ENCODE measurements at regions not wholly inside any gene's neighbourhood (a gene's known extent, or its start where the extent isn't known, plus 50 kb on each side); places are given as distances from the start of the nearest gene placed in this dataset.

GRCh38 chr4:19689511-19689910 lies 562.2 kb upstream of the SLIT2 start:
- H3K9me3 ChIP-seq (replicated peaks; ENCODE audit: control insufficient read depth, insufficient read depth, low read length) = no peaks in the 10 kb centered on the region
- no peak overlapping the region for H2AFZ ChIP-seq (ENCODE audit: low read depth, low read length)
- no peak for TF ChIP-seq GATA2 (IDR thresholded peaks at IDR 0.05; ENCODE audit: insufficient read depth, insufficient read length, low read depth, low read length)
- no peak overlapping the region for H3K27ac ChIP-seq (ENCODE audit: insufficient read depth, low read depth, low read length)
- H3K4me2 ChIP-seq (ENCODE audit: insufficient read depth, low read length) = no peak overlapping the region
- no peaks in the 10 kb centered on the region for H4K20me1 ChIP-seq (replicated peaks; ENCODE audit: control insufficient read depth, extremely low read depth, insufficient read depth, low read length)
- no peaks in the 10 kb centered on the region for H3K4me1 ChIP-seq (ENCODE audit: control insufficient read depth, extremely low read depth, insufficient read depth, low read length)
- FAIRE-seq = no peak
- H3K4me3 ChIP-seq (replicated peaks in 1 of 3; ENCODE audit: insufficient read depth in 1 of 3, low read depth in 1 of 3, low read length in 3 of 3) = no peak overlapping the region
- peak; percentile 33 for DNase-seq (ENCODE audit: low read depth, low spot score)
- H3K79me2 ChIP-seq (ENCODE audit: control insufficient read depth, insufficient read depth, low read length) = no peaks in the 10 kb centered on the region
- H3K36me3 ChIP-seq (ENCODE audit: control insufficient read depth in 2 of 2, extremely low read depth in 1 of 2, insufficient read depth in 2 of 2, low read length in 2 of 2) = no peaks in the 10 kb centered on the region
- ChIA-PET POLR2A (no interaction called here), CTCF (interaction anchor here (1.2 kb wide), 1 partner anchor 559 kb away, joined by 4 read pairs; no protein-coding TSS in a partner anchor)
- no peak overlapping the region for H3K9ac ChIP-seq (replicated peaks; ENCODE audit: extremely low read depth, insufficient read depth, low read length)
- no peaks in the 10 kb centered on the region for H3K9me1 ChIP-seq (replicated peaks; ENCODE audit: control insufficient read depth, extremely low read depth, insufficient read depth, low read length)
- dilution Hi-C loops (cut with MboI; ENCODE audit: extremely low pct_ligation_motif_present, low sequenced_read_pairs) (no loop called here), intact Hi-C loops (cut with micrococcal nuclease) (no loop called here)
- BruUV-seq (replicated peaks) = no TSS peak
- no peaks in the 10 kb centered on the region for H3K27me3 ChIP-seq (ENCODE audit: control insufficient read depth in 2 of 2, insufficient read depth in 2 of 2, low read length in 2 of 2)

- Histone ChIP-seq H2AFZ (ENCODE audit: low read depth, low read length) (no peak overlapping the region), H3K9me3 (replicated peaks; ENCODE audit: control insufficient read depth, insufficient read depth, low read length) (no peaks in the 10 kb centered on the region), H3K4me2 (ENCODE audit: insufficient read depth, low read length) (no peak overlapping the region), H3K79me2 (ENCODE audit: control insufficient read depth, insufficient read depth, low read length) (no peaks in the 10 kb centered on the region), H3K9ac (replicated peaks; ENCODE audit: extremely low read depth, insufficient read depth, low read length) (no peak overlapping the region), H3K9me1 (replicated peaks; ENCODE audit: control insufficient read depth, extremely low read depth, insufficient read depth, low read length) (no peaks in the 10 kb centered on the region), H3K4me1 (ENCODE audit: control insufficient read depth, extremely low read depth, insufficient read depth, low read length) (no peaks in the 10 kb centered on the region), H3K27me3 (ENCODE audit: control insufficient read depth in 2 of 2, insufficient read depth in 2 of 2, low read length in 2 of 2) (no peaks in the 10 kb centered on the region), H4K20me1 (replicated peaks; ENCODE audit: control insufficient read depth, extremely low read depth, insufficient read depth, low read length) (no peaks in the 10 kb centered on the region), H3K27ac (ENCODE audit: insufficient read depth, low read depth, low read length) (no peak overlapping the region), H3K4me3 (replicated peaks in 1 of 3; ENCODE audit: insufficient read depth in 1 of 3, low read depth in 1 of 3, low read length in 3 of 3) (no peak overlapping the region), H3K36me3 (ENCODE audit: control insufficient read depth in 2 of 2, extremely low read depth in 1 of 2, insufficient read depth in 2 of 2, low read length in 2 of 2) (no peaks in the 10 kb centered on the region)
- intact Hi-C loops (cut with micrococcal nuclease) (no loop called here), dilution Hi-C loops (cut with MboI; ENCODE audit: extremely low pct_ligation_motif_present, low sequenced_read_pairs) (no loop called here)
- TF ChIP-seq JUN (IDR thresholded peaks at IDR 0.05; ENCODE audit: borderline replicate concordance, insufficient read depth, insufficient read length, low read depth) (no peak), FOS (IDR thresholded peaks at IDR 0.05; ENCODE audit: borderline replicate concordance, insufficient read depth, low read length) (no peak), POLR2AphosphoS5 (IDR thresholded peaks at IDR 0.05; ENCODE audit: insufficient read depth, low read depth, low read length) (no peak), EZH2 (IDR thresholded peaks at IDR 0.05; ENCODE audit: borderline replicate concordance, low read depth, low read length, severe bottlenecking) (no peak), CTCF (IDR thresholded peaks at IDR 0.05; ENCODE audit: extremely low read depth in 1 of 2, insufficient read depth in 1 of 2, low read depth in 1 of 2, low read length in 2 of 2) (no peak)
- BruUV-seq (replicated peaks) = no TSS peak
- POLR2A ChIA-PET = no interaction called here
- FAIRE-seq (no peak), DNase-seq (ENCODE audit: low read depth, low spot score) (no peak)
- CTCF ChIA-PET = interaction anchor here (1.0 kb wide), 1 partner anchor 549 kb away, joined by 3 read pairs; no protein-coding TSS in a partner anchor
Observed at GRCh38 chr4:19686456-19686855, 565.2 kb upstream of the SLIT2 start.

Measured in endothelial cell of umbilical vein (primary cell).